GM06990 (cell line): ENCODE measurements at regions not wholly inside any gene's neighbourhood (a gene's known extent, or its start where the extent isn't known, plus 50 kb on each side); places are given as distances from the start of the nearest gene placed in this dataset.
"Not testable (repeated sequence)": the region's sequence is repeated elsewhere in the genome, so short reads cannot be mapped to it uniquely, and the experiment has no call there.

Experiments used
- DNase-seq: peaks from one replicate; pipeline ENCODE4 v3.0.0-alpha.2; 2011; ENCODE audit not compliant: insufficient read length; ENCODE audit errors: extremely low read depth
- H3K27me3 ChIP-seq: replicated peaks from 2 replicates; pipeline ENCODE4 v1.6.0; 2011; ENCODE audit warnings: low read length; ENCODE audit not compliant: control insufficient read depth, insufficient read depth
- H3K36me3 ChIP-seq: 2 replicates; pipeline ENCODE4 v1.5.1; 2011; ENCODE audit warnings: low read length; ENCODE audit not compliant: control insufficient read depth, insufficient read depth
- H3K4me3 ChIP-seq: replicated peaks from 2 replicates; pipeline ENCODE4 v1.5.1; 2011; ENCODE audit warnings: low read depth, mild to moderate bottlenecking, control low read depth, low read length

GRCh38 chr22:12815397-12816036 is 2712.5 kb upstream of the OR11H1 start:
- peak overlapping the region; percentile 35; the same call in 1 of the 2 replicates for H3K4me3 ChIP-seq
- DNase-seq, result peak; percentile 1
- H3K27me3 ChIP-seq, result not testable (repeated sequence)

More at GRCh38 chr22:12815397-12816036, 2712.5 kb upstream of the OR11H1 start:
- not testable (repeated sequence) for H3K36me3 ChIP-seq
